Amygdala (tissue), 56 donors: ENCODE measurements at regions not wholly inside any gene's neighbourhood (a gene's known extent, or its start where the extent isn't known, plus 50 kb on each side); places are given as distances from the start of the nearest gene placed in this dataset.
A peak's percentile ranks its signal among the peaks of the same experiment; 100 is the strongest.
"Not testable (repeated sequence)": the region's sequence is repeated elsewhere in the genome, so short reads cannot be mapped to it uniquely, and the experiment has no call there.

Experiments used
- DNase-seq, 56 donors: peaks; one replicate each; lab custom pipeline; 2025; lab: John Stamatoyannopoulos, UW

DNA sequence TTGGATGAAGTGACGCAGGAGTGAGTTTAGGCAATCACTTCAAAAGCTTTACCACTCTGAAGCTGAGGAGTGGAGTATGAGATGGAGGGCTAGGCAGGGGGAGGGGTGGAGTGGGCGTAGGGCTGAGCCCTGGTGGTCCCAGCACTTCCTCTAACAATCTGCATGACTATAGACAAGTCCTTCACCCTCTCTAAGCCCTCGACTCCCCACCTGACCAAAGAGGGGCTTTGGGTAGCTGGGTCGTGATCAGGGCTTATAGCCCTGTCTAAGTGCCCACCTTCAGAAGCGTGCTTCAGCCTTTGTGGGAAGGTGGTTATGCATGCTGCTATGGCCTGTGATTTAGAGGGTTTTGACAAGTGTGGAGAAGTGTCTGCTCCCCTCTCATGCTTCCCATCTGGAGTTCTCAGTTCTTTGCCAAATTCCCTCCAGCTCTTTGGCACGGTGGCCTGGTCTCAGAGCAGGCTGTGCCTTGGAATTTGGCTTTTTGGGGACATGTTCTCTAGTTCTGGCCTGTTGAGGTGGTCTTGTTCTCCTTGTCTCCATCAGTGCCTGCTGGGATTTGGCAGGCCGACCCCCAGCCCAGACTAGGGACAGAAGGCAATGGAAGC, 53.0 kb downstream of the ACTBL2 start:
- DNase-seq: no peak

DNA sequence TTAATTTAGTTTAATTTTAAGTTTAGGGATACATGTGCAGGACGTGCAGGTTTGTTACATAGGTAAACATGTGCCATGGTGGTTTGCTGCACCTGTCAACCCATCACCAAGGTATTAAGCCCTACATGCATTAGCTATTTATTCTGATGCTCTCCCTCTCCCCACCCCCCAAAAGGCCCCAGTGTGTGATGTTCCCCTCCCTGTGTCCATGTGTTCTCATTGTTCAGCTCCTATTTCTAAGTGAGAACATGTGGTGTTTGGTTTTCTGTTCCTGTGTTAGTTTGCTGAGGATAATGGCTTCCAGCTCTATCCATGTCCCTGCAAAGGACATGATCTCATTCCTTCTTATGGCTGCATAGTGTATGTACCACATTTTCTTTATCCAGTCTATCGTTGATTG, 53.6 kb downstream of the ACTBL2 start:
- not testable (repeated sequence) for DNase-seq

DNA sequence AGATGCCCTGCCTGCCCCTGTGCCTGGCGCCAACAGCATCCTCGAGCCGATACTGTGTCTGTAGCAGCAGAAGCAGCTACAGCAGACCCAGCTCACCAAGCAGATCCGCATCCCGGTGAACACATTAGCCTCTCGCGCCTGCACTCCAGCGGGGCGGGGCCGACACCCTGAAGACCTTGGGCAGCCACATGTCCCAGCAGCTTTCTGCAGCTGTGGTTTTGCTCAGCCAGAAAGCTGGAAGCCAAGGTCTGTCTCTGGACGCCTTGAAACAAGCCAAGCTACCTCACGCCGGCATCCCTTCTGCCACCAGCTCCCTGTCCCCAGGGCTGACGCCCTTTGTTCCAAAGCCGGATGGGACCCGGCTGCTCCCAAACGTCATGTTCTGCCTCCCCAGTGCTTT, 59.6 kb downstream of the ACTBL2 start:
- DNase-seq: no peak

DNA sequence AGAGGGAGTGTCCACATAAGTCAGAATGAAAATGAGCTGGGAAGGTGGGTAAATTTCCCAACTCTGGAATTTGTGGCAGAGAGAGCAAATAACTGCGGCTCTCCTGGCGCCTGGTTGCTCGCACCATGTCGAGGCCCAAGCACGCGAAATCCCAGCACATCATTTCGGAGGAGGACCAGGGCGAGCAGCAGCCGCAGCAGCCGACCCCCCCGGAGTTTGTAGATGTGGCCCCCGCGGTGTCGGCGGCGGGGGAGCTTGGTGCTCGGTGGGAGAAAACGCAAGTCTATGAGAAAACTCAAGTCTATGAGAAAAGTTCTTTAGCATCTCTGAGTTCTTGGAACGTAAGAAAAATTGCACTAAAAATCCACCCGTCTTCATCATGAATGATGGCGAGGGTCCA, 60.3 kb downstream of the ACTBL2 start:
- no peak for DNase-seq

DNA sequence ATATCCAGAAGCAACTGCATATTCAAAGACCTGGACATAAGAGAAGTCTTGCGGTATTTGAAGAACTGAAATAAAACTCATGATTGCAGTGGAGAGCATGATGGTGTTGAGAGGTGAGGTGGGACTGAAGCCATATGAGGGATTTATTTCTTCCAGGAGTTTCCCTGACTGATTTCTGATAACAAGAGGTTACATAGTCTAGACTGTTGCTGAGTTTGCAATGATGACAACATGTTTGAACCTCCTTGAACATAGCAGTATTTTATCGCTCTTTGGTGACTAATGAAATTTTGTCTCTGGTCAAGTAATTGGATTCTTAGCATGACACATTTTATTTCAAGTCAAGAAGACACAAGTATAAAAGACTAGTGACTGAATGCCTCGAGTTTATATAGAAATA, 61.8 kb downstream of the ACTBL2 start:
- no peak for DNase-seq

DNA sequence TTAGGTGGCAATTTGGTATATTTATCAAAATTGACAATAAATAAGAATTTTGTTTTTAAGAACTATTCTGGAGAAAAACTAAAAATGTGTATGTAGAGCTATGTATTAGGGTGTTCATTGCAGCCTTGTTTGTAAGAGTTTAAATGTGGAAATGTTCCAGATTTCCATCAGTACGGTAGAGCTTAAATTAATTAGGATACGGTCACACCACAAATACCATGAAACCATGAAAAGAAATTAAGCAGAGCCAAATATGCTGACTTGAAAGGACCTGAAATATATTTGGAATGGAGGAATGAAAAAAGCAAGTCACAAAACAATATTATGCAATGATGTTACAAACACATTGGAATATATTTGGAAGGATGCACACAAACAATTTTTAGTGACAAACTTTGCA, 64.6 kb downstream of the ACTBL2 start:
- no peak for DNase-seq

DNA sequence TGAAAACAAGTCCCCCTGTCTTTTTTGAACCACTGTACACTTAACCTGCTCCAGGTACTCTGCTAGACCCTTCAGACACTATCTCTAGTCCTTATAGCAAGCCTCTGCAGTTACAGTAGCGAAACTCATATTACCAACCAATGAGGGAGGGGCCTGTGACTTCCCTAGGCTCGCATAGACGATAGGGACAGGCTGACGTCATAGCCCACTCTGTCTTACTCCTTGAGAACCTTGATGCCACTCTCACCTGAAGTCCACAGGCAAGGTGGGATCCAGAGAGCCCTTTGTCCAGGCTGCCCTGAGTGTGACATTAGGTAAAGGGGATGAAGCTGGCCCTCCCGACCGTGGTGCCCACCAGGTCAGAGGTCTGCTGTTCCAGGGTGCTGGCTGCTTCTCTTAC, 65.3 kb downstream of the ACTBL2 start:
- no peak for DNase-seq

DNA sequence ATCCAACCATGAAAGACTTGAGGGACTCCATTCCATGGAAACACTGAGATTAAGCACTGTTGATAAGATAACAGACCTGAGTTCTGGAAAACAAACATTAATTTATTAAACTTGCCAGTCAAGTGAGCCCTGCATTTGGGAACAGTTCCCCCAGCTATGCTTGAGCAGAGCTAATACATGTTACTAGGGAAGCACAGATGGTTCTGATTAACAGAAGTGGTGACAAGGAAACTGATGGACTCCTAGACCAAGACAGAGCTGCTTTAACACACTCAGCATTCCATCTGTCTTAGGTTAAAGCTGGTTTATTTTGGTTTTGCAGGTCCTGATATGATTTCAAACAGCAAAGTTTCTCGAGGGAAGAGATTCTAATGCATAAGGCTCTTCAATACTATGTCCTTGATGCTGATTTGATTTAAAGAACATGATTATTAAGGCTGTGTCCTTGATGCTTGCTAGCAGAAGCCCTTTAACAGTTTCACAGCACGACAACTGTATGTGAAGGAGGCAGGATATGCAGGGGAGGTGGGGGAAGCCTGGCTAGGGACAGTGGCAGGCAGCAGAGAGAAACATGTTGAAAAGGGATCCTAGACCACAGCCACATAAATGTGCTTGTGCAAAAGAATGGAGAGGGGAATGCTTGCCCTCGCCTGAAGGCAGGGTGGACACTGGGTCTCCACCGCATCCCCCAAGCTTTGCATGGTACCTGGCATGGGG, 66.2 kb downstream of the ACTBL2 start:
- DNase-seq: no peak

DNA sequence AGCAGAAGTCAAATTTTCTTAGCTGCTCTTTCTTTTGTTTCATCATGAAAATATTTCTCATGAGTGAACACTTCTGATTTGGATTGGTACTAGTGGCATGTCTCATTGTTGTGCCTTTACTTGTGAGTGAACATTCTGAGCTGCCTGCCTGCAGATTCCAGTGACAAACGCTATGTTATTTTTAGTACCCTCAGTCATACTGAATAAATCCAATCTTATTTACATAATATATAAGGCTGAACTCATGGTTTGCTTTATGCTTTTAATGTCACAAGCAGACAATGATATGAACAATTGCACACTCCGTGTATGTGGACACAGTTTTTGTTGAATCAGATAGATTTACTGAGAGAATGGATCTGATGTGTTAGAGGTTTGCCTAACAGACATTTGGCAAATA, 67.8 kb downstream of the ACTBL2 start:
- peak in 3 of 56 donors; percentile 3 to 11 (median 5) for DNase-seq

DNA sequence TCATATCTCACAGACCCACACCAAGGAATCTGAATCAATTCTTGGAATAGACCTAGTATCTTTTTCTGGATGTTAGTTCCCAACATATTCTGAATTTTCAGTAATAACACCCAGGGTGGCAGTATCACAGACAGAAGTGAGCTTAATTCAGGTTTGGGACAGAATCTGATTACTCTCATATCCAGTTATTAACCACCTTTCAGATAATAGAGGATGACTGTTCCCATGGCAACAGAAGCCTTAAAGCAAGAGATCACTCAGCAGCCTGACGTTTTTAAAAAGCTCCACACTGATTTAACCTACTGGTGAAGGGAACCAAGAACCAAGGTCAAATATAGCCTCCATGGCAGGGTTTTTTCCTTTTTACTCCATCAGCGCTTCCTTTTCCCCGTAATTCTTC, 68.4 kb downstream of the ACTBL2 start:
- no peak for DNase-seq

DNA sequence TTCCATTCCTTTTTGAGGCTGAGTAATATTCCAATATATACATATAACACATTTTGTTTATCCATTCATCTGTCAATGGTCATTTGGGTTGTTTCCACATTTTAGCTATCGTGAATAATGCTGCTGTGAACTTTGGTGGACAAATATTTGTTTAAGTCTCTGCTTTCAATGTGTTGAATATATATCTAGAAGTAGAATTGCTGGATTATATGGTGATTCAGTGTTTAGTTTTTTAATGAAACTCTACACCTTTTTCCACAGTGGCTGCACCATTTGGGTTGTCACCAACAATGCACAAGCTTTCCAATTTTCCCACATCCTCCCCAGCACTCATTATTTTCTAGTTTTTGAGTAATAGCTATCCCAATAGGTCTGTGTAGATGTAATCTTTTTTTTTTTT, 69.5 kb downstream of the ACTBL2 start:
- no peak for DNase-seq

DNA sequence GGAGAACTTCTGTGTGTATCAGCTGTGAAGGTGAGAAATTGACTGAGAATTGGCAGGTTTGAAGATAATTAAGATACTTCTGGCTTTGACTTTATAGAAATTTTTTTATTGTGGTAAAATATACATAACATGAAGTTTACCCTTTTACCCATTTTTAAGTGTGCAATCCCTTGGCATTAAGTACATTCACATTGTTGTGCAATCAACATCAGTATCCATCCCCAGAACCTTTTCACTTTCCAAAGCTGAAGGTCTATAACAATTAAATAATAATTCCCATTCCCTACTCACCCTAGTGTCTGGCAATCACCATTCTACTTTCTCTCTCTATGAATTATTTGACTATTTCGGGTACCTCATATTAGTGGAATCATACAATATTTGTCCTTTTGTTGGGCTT, 69.9 kb downstream of the ACTBL2 start:
- no peak for DNase-seq

DNA sequence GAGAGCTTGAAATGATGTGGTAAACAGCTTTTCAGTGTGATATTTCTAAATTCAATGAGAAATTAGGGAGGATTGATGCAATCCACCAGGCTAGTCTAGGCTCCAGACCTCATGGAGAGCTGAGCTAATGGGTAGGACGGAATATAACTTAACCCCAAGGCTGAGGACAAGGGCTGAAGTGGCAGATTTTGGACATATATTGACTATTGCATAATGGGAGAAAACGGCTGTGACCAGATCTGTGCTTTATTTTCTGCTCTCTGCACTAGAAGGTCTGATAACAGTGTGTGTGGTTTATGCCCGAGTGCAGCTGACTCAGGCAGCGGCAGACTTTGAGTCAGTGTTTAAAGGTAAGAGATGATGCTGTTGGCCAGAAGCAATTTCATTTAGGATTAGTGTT, 70.6 kb downstream of the ACTBL2 start:
- DNase-seq: no peak

DNA sequence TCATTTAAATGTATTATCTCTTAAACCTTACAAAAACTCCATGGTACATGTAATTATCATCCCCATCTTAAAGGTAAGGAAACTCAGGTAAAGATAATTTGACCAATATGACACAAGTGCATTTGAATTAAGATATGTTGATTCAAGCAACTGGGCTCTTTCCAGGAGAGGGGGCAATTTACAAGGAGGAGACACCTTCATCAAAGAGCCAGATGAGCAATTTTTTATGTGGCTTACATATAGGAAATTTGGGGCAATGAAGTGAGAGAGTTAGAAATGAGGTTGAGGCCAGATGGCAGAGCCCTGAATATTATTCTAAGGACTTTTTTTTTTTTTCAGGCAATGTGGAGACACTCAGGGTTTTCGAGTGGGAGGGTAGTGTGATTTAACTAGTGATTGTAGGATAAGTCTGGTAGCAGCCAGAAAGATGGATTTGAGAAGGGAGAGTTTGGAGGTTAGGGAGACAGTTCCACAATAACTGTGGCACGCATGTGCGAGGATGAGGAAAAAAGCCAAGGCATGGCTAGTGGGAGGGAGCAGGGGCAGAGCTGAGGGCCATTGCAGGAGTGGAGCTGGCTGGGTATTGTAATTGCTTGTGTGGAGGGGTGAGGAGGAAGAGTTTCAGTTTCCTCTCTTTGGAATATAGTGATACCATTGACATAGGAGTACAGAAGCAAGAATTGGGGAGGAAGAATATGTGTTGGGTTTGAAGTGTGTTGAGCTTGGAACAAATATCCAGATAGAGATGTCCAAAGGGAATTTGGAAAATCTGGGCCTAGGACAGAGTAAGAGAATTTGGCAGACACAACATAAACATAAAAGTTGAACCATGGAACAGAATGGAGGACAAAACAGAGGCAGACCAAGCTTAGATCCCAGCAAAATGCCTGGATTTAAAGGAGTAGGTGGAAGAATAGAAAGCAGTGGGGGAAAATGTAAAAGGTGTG, 72.0 kb downstream of the ACTBL2 start:
- DNase-seq: no peak

DNA sequence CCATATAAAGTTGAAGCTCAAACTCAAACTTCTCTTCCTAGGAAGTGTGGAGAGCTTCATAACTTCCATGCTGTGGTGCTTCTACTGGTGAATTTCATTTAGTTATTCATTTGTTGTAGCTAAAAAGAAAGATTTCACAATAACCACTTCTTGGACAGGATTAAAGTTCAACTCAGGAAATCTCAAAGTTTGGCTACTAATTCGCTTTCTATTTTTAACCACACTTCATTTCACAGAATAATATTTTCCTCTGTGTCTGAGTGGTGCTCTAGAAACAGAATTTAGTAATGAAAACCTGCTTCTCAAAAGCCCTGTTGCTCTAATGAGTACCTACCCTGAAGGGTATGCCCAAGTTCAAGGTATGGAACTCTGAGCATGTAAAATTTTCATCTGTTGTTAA, 73.9 kb downstream of the ACTBL2 start:
- DNase-seq: no peak

DNA sequence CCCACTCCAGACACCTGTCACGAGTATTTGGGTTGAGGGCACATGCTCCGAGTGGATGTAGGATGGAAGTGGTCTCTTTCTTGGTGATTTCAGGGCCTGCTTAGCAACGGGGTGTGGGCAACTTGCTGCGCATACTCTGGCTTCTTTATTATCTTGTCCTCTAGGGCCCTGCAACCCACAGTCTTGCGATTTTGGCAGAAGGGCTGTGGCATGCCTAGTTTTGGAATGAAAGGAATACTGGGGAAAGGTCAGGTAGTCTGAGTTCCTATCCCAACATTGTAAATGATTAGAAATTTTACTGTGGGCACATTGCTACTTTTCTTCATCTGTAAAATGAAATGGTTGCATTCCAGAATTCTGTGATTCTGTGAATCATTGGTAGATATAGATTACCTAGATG, 74.3 kb downstream of the ACTBL2 start:
- DNase-seq: no peak

DNA sequence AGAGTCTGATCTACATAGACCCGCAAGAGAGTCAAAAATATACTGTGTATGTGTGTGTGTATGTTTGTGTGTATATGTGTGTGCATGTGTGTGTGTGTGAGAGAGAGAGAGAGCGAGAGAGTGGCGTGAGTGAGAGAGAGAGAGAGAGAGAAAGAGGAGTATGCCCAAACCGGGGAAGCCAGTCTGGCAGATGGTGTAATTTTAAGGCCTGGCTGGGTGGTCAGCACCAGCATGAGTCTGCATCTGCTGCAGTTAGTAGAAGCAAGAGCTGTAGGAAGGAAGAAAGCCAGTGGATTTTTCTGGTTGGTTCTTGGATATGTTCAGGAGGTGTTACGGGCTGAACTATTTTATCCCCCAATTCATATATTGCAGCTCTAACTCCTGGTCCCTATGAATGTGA, 75.2 kb downstream of the ACTBL2 start:
- DNase-seq: no peak

DNA sequence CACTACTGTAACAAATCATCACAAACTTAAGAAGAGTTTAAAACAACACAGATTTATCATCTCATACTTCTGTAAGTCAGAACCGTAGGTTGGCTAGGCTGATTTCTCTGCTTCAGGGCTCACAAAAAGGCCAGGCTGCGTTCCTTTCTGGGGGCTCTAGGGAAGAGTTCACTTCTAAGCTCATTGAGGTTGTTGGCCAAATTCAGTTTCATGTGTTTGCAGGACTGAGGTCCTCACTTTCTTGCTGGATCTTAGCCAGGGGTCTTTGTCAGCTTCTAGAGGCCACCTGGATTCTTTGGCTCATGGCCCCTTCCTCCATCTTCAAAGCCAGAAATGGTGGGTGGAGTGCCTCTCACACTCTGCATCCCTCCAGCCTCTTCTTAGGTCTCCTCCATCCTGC, 76.0 kb downstream of the ACTBL2 start:
- DNase-seq: no peak

DNA sequence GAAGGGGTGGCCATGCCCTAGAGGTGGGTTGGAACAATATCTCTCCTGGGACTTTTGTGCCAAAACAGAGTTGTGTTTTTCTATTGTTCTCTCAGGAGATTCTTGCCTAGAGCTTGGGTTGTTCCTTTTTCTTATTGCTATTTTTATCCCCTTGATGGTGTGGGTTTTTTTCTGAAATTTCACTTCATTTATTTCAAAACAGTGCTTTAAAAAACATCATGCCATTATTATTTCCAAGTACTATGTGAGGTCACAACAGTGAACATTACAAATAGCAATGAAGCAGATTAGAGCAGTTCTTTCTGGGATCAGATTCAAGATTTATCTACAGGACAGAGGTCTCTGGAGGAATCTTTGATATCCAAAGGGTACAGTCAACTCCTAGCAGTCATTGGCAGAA, 76.6 kb downstream of the ACTBL2 start:
- no peak for DNase-seq

DNA sequence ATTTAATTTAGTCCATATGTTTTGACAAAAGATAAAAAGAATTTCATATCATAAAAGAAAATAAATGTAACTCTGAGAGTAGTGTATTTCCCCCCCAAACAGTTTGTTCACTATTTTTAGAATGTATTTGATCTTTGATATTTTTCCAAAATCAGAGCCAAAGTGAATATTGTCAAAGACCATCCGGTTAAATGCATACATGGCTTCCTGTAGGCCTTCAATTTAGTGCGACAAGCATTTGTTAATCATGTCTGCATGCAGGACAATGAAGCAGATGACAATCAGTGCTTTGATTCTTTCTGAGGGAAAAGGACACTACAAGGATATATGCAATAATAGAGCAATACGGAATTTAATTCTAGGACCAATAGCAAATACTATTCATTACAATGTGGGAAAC, 79.8 kb downstream of the ACTBL2 start:
- DNase-seq: no peak

DNA sequence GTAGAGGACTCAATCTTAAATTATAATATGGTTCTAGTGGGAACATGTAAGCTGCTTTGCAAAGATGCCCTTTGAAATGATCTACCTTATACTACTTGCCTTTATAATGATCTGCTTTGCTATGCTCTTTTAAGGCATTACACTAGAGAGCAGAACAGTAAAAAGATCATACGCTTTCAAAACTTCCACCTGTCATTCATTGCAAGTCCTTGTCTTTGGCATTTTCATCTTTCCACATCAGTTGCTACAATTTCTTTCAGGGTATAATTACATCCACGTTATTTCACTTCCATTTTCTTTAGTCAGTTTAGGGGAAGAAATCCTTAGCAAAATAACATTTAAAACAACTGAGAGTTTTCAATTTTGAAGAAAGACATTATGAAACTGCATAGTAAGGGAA, 80.3 kb downstream of the ACTBL2 start:
- DNase-seq: no peak
